Erythroblast (primary cell): ENCODE measurements at regions not wholly inside any gene's neighbourhood (a gene's known extent, or its start where the extent isn't known, plus 50 kb on each side); places are given as distances from the start of the nearest gene placed in this dataset.

Source experiments
- GATA1 ChIP-seq: IDR thresholded peaks from 2 replicates; pipeline ENCODE4 v1.6.1; 2011; ENCODE audit warnings: low read depth, mild to moderate bottlenecking, control low read depth, low read length, moderate library complexity
- POLR2A ChIP-seq: IDR thresholded peaks from 2 replicates; pipeline ENCODE4 v1.6.1; 2011; ENCODE audit warnings: mild to moderate bottlenecking, low read length

GRCh38 chr20:57860576-57860975, 150.8 kb upstream of the PMEPA1 start:
- TF ChIP-seq POLR2A (no peak), GATA1 (no peak)
